IPS DF 4.7 (cell line): ENCODE measurements at regions not wholly inside any gene's neighbourhood (a gene's known extent, or its start where the extent isn't known, plus 50 kb on each side); places are given as distances from the start of the nearest gene placed in this dataset.

ENCODE experiments used
- DNase-seq: peaks from one replicate; pipeline ENCODE4 v3.0.0-alpha.2; 2013; ENCODE audit warnings: low spot score; ENCODE audit errors: extremely low read depth

DNA sequence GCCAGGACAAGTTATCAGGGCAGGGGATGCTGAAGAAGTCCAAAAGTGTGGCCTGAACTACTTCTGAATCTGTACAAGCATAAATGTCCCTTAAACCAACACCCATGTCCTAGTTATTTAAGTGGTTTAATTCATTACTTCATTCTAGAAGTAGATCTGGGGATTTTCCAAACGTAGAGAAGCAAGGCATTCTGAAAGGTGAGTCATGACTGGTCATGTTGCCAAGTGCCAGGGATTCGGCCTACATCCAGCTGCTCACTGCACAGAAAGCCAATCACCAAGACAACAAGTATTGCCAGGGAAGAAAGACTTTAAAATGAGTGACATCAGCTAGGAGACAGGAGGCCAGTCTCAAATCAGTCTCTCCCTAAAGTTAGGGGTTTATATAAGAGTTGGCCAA, 396.6 kb downstream of the GABRB3 start:
- DNase-seq, result no peak

DNA sequence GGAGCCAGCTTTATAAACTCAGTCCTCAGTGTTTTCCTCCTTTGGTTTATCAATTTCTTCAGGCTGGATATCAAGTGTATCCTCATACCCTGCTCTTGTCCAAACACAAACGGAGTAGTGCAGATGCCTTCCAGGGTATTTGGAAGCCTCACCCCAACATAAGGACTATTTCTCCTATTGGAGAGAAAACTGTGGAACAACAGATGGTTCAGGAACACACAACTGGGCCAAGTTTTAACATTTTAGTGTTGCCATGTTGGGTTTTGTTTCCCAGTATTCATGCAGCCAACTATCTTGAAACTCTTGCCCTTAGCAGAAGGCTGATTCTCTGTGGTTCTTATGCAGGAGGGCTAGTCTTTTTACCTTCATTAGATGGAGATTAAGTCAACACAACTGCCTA, 398.1 kb downstream of the GABRB3 start:
- no peak for DNase-seq

DNA sequence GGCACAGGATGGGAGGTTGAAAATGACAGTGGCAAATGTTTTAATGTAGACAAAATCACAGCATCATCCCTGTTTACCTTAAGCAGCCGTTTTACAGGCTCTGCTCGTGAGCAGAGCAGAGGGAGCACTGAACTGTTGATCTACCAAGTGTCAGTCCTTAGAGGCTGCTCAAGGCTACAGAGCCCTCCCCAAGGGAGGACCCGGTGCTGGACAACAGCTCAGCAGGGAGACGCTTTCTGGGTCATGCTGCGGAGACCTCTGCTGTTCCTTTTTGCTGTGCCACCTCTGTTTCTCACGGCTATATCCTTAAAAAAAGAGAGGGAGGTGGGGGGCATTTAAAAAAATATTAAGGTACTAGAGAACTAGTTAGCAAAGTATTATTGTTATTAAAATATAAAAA, 400.2 kb downstream of the GABRB3 start:
- DNase-seq, result no peak

DNA sequence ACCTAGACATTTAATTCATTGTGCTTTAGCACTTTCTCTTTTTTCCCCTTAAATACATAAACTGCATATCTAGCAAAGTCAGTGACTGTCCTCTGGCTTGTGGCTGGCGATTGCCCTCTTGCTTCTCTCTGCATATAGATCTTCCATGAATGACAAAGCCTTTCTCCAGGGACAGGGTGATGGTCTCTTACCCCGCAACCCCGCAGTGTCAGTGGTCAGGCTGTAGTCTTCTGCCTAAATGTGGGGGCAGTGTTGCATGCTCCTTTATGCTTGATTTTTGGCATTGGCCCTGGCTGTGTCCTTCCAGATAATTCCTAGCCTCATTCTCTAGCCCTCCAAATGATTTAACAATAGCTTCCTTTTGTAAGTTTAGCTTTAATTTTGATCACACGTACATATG, 407.8 kb downstream of the GABRB3 start:
- no peak for DNase-seq

DNA sequence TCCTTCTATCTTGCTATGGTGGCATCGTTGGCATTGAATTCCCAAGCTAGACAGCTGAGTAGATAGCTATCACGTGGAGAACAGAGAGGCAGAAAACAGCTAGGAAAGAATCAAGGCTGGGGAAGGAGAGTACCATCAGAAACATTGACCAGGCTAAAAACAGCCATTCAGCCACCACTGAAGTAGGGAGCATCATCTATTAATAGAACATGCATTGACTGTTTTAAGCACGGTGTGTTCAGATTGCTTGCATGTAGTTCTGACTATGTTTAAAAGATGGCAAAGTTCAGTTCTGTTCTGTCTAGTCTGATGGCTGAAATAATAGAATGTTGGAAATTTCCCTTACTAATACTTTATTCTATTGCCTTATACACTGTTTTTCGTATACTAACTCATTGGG, 413.0 kb downstream of the GABRB3 start:
- DNase-seq, result no peak

DNA sequence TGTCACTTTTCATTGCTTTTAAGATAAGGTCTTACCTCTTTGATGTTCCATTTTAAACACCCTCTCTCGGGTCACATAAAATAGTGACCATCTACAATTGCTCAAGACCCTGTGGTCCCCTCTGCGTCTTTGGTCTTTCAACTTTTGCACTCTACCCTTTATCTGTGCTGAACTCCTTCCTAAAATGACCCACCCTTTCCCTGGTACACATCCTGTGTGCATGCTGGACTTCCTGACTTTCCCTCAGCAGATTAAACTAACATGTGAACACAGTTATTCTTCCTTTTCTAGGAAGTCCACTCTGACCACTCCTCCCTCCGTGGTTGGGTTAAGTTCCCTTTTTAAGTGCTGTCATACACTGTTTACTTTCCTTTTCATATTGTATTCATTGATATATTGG, 414.2 kb downstream of the GABRB3 start:
- DNase-seq, result no peak

DNA sequence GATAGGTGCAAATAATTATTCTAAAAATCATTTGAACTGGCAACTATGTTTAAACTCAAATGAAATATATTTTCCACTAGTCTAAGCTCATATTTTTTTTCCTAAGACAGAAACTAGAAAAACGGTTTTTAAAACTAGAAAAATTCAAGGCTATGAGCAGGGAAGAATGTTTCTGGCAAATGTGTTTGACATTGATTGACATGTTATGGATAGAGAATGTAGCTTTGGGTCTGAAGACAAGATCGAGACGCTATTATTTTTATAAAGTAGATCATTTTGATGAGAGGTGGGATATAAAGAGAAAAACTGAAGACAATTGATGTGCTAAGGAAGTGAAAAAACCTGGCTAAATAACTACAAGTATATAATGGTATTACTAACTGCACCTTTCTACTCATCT, 415.2 kb downstream of the GABRB3 start:
- DNase-seq, result no peak

DNA sequence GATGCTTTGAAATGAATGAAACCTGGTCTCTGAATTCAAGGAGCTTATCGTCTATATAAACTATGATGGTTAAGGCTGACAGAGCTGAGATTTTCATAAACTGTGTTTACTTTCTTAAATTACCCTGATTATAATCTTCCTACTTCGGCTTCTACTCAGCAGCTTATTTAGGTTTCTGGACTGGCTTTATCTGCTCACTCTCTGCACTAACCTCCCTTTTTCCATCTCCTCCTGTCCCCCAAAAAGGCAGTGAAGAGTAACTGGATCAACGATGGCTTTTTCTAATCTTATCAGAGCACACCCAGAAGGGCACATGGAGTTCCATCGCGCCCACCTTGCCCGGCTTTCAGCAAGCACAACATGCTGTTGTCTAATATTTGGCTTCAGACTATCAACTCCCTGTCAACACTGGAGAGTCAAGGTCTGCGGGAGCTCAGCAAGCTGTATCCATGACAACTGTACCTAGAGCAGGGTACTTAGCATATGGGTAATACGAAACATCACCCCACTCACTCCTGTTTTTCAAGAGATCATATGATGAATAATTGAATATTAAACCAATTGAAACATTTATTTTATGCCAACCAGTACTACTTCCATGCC, 417.3 kb downstream of the GABRB3 start:
- DNase-seq, result no peak

DNA sequence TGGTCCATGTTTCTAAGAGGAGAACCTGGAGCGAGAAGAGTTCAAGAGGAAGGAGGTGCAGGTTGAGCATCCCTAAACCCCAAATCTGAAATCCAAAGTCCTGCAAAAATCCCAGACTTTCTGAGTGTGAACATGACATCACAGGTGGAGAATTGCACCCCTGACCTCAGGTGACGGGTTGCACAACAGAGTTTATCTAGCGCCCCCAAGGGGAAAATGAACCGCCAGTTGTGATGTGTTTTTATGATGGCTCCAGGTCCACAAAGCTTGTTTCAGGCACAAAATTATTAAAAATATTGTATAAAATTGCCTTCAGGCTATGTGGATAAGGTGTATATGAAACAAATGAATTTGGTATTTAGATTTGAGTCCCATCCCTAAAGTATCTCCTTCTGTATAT, 420.0 kb downstream of the GABRB3 start:
- no peak for DNase-seq

DNA sequence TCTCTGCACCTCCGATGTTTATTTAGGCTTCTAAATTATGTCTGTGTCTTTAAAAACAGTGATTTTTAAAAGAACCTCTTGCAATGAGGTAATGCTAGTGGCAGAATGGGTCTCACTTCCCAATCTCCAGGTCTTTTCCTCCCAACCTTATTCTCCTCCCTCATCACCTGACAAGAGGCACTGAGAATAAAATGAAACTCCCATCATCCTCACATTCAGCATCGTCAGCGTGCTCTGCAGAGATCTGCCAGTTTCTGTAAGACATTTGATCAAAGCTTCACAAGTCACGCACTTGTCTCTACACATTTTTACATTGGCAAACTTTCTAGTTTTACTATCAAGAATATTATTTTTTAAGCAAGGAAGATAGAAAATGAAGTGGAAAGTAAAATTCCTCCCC, 420.5 kb downstream of the GABRB3 start:
- no peak for DNase-seq

DNA sequence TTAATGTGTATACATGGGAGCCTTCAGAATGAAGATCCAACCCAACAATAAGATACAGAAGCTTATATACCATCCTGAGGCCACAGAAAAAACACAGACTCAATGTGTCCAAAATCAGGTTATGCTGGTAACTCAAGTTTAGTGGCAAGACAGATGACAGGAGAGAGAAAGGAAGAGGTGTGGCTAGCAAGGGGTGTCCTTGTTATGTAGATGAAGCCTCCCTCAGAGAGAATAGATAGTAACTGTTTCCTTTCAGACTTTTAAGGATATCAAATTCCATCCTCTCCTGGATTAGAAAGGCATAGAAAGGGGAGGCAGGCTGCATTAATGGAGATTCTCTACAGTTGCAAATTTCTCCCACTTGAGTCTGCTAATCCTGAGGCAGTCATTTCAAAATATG, 447.4 kb downstream of the GABRB3 start:
- DNase-seq, result peak; percentile 51

DNA sequence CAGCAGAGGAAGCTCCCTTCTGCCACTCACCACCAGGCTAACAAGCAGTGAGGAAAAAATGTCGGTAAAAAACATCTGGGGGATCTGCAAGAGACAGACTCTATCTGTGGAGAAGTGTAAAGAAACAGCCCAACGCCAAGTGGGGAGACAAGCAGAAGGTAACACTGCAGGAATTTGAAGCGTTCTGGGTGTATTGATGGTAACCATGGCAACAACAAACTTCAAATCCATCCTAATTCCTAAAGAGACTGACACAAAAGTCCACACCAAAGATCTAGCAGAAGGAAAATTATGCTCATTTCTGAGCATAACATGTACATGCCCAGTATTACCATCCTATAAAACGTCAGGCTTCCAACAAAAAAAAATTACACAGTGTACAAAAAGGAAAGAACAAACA, 449.3 kb downstream of the GABRB3 start:
- DNase-seq, result no peak

DNA sequence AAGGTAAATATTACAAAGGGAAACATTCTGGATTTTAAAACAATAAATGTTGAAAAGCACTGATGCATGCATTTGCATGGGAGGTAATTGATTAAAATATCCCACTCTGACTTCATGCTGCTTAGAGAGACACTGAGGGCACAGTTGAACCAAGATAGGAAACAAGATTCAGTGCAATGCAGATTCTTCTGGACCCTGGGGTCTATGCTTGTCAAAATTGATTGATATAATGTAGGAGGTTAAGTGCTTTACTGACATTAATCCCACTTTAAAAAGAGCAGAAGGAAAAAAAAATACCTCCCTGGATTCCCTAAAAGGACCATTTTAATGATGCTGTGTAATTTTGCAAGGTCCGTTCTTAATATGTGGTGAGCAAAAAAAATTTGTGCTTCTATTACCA, 454.2 kb downstream of the GABRB3 start:
- DNase-seq, result no peak

DNA sequence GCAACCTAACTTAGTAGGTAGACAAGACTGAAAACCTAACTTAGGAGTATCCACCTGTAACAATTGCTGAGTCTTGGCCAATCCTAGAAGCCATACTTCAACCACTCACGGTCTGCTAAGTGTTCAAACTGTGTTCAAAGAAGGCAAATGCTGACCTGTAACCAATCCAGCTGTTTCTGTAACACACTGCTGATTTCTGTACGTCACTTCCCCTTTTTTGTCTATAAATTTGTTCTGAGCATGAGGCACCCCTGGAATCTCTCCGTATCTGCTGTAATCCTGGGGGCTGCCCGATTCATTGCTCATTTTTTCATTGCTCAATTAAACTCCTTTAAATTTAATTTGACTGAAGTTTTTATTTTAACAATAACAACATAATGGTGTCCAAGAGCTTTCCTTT, 451.4 kb upstream of the ATP10A start:
- no peak for DNase-seq

DNA sequence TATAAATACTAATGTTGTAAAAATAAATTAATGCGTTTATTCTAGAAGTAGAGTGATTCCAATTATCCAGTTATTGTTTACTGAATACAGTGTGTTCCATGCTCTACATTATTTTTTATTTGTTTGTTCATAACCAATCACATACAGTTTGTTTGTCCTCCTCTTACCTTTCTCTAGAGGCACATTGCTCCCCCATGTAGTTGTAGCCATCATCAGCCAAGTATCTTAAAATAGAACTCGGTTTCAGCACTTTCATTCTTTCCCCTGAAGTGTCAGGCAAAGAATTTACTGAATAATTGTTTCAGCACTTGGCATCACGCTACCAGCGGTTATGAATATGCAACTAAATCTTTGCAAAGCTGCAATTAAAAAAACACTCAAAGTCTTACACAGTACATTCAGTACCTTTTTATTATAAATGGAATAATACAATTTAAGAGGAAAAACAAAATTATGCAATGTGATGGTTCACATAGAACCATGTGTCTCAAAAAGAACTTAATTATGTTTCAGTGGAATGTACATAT, 448.6 kb upstream of the ATP10A start:
- DNase-seq, result no peak

DNA sequence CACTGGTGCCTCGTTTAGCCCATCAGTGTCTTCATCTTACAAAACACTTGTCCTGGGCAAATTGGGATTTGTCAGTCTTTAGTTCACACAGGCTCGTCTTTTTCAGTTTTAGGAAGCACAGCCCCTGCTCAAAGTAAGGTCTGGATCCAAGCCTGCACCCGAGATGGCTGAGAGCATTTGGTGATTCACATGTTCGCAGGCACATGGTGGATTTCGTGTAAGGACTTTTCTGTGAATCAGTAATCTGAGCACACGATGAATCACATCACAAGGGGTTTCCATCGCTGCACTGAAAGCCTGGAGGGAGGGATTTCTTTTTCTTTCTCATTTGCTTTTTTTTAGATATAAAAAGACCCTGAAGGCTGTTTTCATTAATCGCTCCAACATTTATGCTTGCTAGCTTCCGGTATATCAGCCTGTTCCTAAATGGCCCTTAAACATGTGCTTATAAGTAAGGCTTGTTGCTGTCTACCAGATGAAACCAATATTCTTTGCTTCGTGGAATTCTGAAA, 435.6 kb upstream of the ATP10A start:
- no peak for DNase-seq

DNA sequence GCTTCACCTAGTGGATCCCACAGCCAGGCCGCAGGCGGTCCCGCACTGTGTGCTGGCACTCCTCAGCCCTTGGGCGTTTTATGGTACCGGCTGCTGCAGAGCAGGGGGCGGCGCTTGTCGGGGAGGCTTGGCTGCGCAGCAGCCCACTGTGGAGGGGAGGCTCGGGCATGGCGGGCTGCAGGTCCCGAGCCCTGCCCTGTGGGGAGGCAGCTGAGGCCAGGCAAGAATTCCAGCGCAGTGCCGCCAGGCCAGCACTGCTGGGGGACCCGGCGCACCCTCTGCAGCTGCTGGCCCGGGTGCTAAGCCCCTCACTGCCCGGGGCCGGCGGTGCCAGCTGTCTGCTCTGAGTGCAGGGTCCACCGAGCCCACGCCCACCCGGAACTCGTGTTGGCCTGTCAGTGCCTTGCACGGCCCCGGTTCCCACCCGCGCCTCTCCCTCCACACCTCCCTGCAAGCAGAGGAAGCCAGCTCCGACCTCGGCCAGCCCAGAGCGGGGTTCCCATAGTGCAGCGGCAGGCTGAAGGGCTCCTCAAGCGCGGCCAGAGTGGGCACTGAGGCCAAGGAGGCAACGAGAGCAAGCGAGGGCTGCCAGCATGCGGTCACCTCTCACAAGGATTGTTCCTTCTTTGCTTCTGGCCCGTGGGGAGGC, 435.0 kb upstream of the ATP10A start:
- DNase-seq, result no peak

DNA sequence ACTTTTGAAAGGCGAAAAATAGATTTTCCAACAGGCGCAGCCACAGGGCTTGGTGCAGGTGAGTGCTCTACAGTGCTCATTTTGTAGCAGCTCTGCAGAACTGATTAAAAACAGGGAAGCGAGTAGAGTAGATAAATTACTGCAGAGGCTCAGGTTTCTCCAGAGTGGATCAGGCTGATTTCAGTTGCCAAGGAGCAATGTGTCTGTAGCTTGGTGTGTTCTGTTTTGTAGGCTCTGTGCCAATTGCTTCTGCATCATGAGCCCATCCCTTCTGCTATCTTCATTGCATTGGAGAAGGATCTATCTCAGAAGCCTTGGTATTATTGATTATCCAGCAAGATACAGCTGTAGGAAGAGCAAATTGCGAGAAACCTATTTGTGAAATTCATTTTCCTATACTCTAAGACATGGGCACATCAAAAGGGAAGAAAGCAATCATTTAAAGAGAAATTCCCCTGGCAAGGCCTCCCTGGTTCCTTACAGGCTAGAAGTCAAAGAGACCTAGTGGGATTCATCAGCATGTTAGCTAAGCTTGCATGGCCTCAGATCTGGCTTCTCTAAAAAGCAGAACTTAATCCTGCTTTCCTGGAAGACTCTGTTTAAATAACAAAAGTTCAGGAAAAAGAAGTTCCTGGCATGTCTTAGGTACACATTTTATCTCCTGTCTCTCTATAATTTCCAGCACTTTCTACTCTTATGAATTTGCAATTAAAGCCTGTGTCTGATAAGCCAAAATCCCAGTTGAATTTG, 432.4 kb upstream of the ATP10A start:
- no peak for DNase-seq

DNA sequence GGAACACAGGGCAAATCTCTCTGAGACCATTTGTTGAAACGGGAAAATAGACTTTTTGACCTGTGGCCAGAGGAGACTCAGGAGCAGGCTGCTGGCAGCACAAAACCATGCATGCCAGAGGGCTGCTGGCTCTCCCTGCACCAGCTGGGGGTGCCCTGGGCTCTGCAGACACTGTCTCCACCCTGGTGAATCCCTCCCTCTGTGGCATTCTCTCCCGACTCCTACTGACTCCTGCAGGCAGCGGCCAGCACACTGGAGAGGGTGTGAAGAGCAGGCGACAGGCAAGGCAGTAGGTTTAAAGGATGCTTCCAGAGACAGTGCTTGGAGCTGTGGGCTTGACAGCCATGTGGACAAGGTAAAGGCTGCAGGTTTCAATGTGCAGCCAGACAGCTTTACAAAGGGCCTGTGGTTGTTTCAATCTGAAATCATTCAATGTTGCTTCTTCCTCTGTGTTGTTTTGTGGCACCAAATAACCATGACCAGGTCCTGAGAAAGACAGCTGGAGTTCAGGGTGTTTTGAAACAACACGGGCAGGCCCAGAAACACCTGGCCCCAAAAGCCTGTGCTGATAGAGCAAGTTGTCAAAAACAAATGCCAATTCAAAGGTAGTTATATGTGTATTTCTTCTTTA, 431.0 kb upstream of the ATP10A start:
- DNase-seq, result peak; percentile 25

DNA sequence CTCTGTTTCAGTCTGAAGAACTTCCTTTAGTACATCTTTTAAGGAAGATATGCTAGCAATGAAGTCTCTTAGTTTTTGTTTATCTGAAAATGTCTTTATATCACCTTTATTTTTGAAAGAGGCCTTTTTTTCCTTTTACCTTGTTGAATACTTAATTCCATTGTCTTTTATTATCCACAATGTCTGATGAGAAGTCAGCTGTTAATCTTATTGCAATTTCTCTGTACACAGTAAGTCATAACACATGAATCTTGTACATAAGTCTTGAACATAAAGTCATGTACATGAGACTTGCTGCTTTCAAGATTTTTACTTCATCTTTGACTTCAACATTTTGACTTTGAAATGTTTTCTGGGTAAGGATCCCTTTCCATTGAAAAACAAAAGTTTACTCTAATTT, 424.3 kb upstream of the ATP10A start:
- no peak for DNase-seq

DNA sequence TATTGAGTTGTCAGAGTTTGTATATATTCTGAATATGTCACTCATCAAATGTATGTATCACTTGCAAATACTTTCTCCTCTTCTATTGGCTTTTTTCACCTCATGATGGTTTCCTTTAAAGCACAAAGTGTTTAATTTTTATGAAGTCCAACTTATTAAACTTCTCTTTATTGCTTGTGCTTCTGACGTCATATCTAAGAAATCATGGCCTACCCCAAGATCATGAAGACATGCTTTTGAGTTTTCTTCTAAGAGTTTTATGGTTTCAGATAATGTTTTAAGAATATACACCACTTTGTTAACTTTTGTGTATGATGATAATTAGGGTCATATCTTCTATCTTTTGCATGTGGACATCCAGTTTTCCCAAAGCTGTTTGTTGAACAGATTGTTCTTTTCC, 417.2 kb upstream of the ATP10A start:
- DNase-seq, result no peak

DNA sequence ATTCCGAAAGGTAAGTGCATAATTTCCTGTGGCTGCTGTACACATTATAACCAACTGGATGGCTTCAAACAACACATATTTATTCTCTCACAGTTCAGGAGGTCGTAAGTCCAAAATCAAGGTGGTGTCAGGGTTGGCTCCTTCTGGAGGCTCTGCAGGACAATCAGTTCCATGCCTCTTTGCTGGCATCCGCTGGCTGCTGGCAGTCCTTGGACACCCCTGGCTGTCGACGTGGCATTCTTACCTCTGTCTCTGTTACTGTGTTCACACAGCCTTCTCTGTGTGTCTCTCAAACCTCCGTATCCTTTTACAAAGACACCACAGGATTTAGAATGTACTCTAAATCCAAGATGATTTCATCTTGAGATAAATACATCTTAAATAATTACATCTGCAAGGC, 398.8 kb upstream of the ATP10A start:
- DNase-seq, result no peak
